ENCODE measurements at regions not wholly inside any gene's neighbourhood (a gene's known extent, or its start where the extent isn't known, plus 50 kb on each side); places are given as distances from the start of the nearest gene placed in this dataset.

DNA sequence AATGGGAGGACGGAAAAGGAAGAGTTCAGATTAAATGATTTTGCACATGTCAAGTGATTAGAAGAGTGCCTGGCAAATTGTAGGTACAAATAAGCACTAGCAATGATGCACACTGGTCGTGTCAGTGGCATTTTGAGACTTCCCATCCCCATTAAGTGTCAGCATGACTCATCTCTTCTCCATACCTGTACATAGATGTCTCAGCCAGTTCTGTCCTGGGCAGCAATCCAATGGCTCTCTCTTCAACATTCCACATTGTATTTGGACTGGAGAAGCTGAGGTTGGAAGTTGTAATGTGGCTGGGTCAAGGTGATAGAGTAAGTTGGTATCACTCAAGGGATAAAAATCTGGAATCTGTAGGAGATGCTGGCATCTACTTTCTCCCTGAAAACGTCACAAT lies 742.7 kb downstream of the VRK1 start:
- TF ChIP-seq, protein P1, sequence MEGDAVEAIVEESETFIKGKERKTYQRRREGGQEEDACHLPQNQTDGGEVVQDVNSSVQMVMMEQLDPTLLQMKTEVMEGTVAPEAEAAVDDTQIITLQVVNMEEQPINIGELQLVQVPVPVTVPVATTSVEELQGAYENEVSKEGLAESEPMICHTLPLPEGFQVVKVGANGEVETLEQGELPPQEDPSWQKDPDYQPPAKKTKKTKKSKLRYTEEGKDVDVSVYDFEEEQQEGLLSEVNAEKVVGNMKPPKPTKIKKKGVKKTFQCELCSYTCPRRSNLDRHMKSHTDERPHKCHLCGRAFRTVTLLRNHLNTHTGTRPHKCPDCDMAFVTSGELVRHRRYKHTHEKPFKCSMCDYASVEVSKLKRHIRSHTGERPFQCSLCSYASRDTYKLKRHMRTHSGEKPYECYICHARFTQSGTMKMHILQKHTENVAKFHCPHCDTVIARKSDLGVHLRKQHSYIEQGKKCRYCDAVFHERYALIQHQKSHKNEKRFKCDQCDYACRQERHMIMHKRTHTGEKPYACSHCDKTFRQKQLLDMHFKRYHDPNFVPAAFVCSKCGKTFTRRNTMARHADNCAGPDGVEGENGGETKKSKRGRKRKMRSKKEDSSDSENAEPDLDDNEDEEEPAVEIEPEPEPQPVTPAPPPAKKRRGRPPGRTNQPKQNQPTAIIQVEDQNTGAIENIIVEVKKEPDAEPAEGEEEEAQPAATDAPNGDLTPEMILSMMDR (IDR thresholded peaks at IDR 0.05) = no peak
- no peak for TF ChIP-seq POLR2A (IDR thresholded peaks at IDR 0.05)
